ENCODE measurements at regions not wholly inside any gene's neighbourhood (a gene's known extent, or its start where the extent isn't known, plus 50 kb on each side); places are given as distances from the start of the nearest gene placed in this dataset.
"Not testable (repeated sequence)": the region's sequence is repeated elsewhere in the genome, so short reads cannot be mapped to it uniquely, and the experiment has no call there.

DNA sequence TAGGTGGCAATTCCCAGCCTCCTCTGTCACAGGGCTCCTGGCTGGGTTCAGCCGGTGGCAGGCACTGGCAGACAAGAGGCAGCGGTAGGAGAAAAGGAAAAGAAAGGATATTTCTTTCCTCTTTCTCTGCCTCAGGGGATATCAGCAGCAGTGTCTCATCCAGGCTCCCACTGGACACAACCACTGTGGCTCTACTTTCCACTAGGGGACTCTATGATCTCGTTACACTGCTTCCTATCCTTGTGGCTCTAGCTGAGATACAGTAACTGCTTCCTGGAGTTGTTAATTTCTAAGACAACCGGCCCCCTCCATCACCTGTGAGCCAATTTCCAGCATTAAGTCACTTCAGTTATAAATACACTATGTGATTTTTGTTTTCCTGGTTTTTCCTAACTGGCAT lies 102.0 kb upstream of the LRFN2 start:
- DNase-seq (ENCODE audit: low spot score) = peak; percentile 25

DNA sequence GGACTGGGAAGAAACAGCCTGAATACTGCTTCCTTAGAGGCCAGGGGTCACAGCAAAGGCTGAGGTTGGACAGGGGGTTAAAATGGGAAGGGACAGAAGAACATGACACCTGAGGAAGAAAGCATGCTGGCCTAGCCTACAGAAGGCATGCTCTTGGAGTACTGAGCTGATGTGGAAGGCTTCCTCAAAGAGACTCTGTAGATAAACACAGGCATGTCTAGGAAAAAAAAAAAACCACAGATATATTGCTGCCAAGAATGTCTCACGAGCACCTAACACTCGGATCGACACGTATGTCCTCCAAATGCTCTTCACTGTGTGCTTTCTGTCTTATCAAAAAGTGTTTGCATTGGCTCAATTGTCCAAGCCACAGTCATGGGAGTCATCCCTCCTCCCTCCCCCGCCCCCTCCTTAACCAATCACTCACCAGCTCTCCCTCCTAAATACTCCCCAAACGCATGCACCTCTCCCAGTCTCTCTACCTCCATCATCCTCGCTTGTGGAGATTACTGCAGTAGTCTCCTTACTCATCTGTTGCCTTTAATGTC lies 101.1 kb upstream of the LRFN2 start:
- peak; percentile 28 for DNase-seq (ENCODE audit: low spot score)

DNA sequence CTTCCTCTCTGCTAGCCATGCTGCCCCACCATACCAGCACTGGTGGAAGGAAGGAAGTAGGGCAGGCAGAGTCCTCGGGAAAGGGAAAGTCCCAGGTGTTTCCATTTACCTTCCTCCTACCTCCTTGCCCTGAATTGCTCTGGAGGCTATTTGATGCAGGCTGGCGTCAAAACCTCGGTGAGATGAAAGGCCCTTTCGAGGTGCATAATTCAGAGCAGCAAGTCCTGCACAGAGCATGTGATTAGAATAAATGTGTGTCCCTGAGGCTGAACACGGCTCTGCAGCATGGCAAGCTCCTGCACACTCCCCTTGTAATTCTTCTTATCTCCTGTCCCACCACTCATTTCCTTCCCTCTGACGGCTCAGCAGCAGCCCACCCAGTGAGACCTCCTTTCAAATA lies 98.7 kb upstream of the LRFN2 start:
- DNase-seq (ENCODE audit: low spot score) = no peak

DNA sequence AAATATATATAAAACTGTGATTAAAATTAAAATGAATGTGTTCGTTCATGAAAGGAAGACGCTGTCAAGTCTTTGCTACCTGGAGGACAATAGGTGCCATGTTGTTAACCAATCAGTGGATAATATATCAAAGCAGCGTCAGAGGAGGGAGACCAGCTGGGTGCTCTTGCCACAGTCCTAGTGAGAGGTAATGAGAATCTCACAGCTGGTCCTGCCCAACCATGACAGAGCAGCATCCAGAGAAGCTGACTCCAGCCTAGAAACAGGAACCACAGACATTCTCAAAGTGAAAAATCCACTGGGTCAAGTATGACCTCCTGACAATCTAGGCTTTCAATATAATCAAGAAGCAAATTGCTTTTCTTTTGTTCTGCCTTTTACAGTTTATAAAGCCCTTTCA lies 94.5 kb upstream of the LRFN2 start:
- no peak for DNase-seq (ENCODE audit: low spot score)

DNA sequence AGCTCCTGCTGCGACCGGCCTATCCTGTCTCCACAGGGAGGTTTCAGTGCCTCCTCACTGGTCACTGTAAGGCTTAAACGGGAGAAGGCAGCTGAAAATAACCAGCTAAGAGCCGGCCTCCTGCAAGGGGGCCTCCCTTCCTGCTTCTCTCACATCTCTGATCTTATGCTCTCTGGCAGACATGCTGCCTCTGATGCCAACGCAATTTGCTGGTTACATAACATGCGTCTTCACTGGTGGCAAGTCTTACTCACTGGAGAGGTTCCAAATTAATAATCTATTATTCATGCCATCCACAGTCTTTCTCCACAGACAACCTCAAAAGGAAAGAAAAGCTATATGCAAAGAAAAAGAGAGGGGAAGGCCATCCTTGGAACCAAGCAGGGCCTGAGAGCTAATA lies 91.8 kb upstream of the LRFN2 start:
- DNase-seq (ENCODE audit: low spot score) = no peak

DNA sequence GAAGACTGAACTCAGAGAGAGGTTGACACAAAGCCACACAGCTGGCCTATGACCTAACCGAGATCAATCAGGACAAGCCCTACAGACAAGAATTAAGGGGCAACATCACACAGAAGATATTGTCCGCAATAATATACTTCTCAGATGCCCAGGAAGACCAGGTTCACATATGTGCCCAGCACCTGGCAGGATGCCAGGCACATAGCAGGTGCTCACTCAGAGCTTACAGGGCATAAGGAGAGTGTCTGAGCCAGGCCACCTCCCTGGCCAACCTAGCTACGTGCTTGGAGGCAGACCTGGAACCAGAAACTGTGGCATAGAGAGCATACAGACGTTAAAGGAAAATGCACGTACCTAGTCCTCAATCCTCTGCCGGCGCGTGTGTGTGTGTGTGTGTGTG lies 87.0 kb upstream of the LRFN2 start:
- peak; percentile 45 for DNase-seq (ENCODE audit: low spot score)

DNA sequence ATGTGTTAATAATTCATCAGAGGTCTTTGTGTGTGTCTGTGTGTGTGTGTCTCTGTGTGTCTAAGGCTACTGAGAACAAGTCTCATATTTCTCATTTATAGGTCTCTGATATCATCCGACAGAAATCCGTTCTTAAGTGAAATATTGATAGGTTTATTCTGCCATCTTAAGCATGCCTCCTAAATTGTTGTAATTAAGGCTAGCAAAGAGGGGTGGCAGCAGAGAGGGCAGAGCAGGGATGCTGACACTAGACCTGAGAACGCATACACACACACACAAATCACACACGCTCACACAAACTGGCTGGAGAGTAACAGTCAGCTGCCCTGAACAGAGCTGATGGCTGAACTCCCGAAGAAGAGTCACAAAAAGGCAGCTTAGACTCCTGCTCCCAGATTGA lies 84.9 kb upstream of the LRFN2 start:
- DNase-seq (ENCODE audit: low spot score) = peak; percentile 22

DNA sequence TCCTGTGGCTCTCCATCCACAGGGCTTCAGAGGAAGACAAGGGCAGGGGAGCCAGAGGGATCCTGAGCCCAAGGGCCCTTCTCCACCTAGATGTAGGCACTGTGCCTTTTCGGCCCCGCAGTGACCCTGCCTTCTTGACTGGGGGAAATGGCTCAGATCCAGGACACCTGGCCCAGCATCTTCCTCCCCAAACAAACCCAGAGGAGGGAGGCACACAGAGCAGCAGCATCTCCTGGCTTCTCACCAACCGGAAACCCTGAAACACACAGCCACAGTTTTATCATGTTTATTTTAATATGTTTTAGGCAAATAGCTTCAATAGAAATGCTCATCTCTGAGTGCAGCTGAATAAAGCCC lies 84.5 kb upstream of the LRFN2 start:
- DNase-seq (ENCODE audit: low spot score) = no peak

DNA sequence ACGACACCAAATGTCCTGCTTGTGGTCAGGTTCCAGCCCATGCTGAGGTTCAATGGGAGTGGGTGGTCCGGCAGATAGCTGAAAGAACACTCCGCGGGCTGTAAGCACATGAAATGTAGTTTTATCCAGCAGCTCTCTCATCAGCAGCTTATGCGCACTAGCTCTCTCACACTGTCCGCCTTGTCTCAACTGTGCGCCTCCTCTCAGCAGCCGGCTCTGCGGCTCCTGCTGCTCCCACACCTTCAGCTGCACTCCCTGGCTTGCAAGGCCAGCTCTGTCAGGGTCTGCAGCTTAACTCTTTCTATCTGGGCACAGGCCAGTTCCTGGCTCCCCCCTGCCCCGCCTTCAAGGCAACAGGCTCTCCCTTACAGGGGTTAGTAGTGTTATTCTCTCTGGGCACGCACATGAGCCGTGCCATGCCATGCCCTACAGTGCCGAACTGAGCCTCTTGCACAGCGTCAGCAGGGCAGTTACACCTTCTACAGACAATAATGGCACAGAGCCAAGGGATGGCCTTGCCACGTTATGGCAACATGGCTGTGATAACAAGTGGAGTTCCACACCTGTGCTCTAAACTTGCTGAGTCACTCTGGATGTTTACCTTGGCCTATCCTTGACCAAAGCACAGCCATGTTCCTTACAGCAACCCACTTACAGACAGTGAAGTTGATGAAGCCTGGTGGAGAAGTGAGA lies 84.0 kb upstream of the LRFN2 start:
- no peak for DNase-seq (ENCODE audit: low spot score)

DNA sequence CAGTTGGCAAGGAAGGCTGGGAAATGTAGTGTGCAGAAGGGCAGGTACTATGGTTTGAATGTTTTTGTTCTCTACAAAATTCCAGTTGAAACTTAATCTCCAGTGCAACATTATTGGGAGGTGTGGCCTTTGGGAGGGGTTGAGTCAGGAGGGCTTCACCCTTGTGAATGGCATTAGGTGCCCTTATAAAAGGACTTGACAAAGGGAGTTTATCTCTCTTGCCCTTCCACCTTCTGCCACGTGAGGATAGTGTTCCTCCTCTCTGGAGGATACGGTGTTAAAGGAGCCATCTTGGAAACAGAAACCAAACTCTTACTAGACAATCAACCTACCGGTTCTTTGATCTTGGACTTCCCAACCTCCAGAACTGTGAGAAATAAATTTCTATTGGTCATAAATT lies 82.2 kb upstream of the LRFN2 start:
- peak; percentile 26 for DNase-seq (ENCODE audit: low spot score)

DNA sequence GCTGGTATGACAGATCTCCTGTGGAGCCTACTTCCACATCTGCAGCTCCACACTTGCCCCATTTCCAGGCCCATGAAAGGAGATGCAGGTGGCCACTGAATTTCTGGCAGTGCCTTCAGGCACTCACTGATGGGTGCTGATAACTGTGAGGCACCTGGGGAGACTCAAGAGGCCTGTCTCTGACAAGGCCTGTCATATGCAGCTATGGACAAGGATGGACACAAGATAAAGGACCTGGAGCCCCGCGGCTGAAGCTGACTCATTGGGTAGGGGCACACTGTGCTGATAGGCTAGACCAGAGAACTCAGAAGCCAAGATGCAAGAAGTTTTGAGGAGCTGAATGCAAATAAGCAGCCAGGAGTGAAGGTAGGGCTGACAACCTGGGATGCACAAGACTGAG lies 81.0 kb upstream of the LRFN2 start:
- DNase-seq (ENCODE audit: low spot score) = peak; percentile 18

DNA sequence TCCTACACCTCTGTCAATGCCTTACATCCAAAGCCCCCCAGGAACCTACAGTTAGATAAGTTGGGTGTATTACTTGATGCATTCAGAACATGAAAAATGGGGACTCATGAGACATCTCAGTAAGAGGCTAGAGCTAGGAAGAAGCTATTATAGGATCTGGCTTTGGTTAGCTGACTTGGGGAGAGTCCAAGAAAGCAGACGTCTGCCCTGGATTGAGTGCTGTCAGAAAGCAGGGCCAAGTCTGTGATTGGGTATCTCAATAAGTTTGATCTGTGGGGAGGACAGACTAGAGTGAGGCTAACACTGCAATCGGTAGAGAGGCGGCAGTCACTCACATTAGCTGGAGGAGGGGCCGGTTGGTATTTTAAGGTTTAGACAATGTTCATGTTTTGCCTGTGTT lies 79.4 kb upstream of the LRFN2 start:
- no peak for DNase-seq (ENCODE audit: low spot score)

DNA sequence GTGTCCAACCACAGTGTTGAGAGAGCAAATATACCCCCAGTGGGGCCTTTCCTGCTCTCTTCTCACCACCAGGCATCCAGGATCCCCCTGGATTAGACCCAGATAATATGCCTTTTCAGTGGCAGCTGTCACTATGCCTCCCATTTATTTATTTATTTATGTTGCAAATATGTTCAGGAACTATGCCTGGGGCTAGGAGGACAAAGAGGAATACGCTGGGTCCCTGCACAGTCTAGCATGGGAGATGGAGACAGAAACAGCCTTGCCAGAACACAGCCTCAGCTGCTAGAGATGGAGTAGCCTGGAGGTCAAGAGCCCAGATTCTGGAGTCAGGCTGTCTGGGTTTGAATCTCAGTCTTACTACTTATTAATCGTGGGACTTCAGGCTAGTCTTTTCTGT lies 74.6 kb upstream of the LRFN2 start:
- DNase-seq (ENCODE audit: low spot score) = no peak

DNA sequence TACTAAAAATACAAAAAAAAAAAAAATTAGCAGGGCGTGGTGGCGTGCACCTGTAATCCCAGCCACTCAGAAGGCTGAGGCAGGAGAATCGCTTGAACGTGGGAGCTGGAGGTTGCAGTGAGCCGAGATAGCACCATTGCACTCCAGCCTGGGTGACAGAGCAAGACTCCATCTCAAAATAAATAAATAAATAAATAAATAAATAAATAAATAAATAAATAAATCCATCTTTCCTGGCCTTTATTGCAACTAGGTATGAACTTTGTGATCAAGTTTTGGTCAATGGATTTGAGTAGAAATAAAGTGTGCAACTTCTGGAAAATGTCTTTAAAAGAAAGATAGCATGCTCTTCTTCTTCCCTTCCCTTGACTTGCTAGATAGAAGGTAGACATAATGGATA lies 69.6 kb upstream of the LRFN2 start:
- DNase-seq (ENCODE audit: low spot score) = not testable (repeated sequence)

DNA sequence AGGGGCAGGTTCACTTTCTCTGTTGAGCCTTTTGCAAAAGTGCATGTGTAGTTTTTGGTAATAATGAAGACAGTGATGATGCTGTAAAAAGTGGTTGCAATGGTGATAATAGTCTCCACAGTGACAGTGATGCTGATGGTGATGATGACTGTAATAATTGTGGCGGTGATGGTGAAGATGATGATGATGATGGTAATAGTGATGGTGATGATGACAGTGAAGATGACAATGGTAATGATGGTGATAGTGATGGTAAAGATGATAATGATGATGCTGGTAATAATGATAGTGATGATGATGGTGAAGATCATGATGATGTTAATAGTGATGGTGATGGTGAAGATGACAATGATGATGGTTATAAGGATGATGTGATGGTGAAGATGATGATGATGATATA lies 67.7 kb upstream of the LRFN2 start:
- DNase-seq (ENCODE audit: low spot score) = no peak

DNA sequence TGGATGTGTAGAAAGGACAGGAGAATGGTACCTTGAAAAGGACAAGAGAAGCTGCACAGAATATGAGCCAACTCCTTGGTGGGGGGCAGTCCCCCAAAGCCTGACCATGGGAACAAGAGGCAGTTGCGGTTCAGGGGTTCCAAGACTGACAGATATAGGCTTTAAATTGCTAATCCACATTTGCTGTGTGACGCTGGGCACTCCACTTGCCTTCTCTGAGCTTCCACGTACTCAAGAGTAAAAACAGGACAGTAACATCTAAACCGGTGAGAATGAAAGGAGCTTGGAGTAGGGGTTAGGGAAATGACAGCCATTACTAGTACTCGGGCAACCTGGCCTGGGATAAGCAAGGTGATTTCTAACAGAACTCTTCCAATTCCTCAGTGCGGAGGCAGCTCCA lies 57.9 kb upstream of the LRFN2 start:
- DNase-seq (ENCODE audit: low spot score) = no peak

DNA sequence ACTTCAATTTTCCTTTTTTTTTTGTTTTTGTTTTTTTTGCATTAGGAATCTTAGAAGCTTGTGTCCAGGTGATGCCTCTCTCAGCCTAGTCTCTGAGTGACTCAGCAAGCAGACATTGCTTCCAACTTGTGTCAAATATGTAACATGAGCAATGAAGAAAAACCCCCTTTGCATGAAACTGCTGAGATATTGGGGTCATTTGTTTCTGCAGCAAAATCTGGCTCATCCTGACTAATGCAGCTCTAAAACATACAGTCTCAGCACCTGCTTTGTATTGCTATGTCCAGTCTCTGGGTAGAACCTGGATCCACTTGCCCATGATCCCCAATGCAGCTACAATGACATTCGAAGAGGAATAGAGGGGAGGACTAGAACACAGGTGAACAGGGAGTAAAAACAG lies 55.7 kb upstream of the LRFN2 start:
- no peak for DNase-seq (ENCODE audit: low spot score)

DNA sequence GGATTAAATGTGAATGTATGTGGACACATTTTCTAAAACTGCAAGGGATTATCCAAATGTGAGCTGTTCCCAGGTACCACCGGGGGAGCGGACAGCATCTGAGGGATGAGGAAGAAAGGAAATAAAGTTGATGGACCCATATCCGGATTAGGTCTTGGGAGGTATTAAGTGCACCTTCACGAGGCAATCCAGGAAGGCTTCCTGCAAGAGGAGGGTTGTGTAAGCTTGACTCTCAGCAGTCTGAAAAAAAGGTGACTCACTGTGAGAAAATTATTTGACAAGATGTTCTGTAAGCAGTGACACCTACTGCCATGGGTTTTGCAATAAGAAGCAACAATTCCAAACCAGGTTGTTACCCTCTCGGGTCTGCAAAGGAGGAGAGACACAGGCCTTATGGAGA lies 55.0 kb upstream of the LRFN2 start:
- no peak for DNase-seq (ENCODE audit: low spot score)

DNA sequence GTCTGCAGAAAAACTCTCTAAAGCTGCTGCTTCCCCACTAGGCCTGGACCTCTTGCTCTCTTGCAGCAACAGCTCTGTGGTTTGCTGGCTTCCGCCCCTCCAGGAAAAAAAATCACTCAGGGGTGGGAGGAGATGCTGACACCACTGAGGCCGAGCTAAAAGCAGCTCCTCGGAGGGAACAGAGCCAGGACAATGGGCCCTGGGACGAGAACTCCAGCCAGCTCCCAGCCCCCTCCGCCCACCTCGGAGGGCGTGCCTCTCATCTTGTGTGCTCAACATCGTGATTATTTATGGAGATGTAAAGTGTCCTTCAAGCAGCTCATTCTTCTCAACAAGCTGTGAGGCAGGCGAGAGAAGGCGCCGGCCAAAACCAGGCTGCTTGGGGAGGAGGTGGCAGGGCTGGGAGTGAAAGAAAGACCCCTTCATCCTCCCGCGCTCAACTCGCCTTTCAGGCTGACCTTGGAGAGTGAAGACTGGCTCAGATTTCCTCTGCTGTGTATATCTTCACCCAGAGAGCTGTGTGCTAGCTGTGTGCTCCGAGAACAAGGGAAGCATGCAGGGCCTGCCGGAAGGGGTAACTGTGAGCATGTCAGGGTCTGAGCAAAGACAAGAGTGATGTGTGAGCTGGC lies 53.5 kb upstream of the LRFN2 start:
- no peak for DNase-seq (ENCODE audit: low spot score)
